ENCODE measurements at regions not wholly inside any gene's neighbourhood (a gene's known extent, or its start where the extent isn't known, plus 50 kb on each side); places are given as distances from the start of the nearest gene placed in this dataset.

- no peak for TF ChIP-seq CTCF (IDR thresholded peaks at IDR 0.05; ENCODE audit: insufficient read depth, low read length, missing control alignments)
- ChIA-PET CTCF (no interaction called here), POLR2A (no interaction called here)
- no peak for DNase-seq (ENCODE audit: low read depth, low spot score)
- H3K4me3 ChIP-seq (ENCODE audit: low read depth, low read length): no peak overlapping the region
Measured at GRCh38 chr13:21894703-21895699, 224.1 kb downstream of the FGF9 start.

- no peak for DNase-seq (ENCODE audit: low read depth, low spot score)
- no peak for TF ChIP-seq CTCF (IDR thresholded peaks at IDR 0.05; ENCODE audit: insufficient read depth, low read length, missing control alignments)
- H3K4me3 ChIP-seq (ENCODE audit: low read depth, low read length): no peak overlapping the region
- CTCF ChIA-PET: no interaction called here
- POLR2A ChIA-PET: no interaction called here
Measured at GRCh38 chr13:21895779-21896178, 224.9 kb downstream of the FGF9 start.

GRCh38 chr13:21897161-21897560 lies 226.3 kb downstream of the FGF9 start:
- CTCF ChIA-PET: no interaction called here
- H3K4me3 ChIP-seq (ENCODE audit: low read depth, low read length): no peak overlapping the region
- TF ChIP-seq CTCF (IDR thresholded peaks at IDR 0.05; ENCODE audit: insufficient read depth, low read length, missing control alignments): no peak
- DNase-seq (ENCODE audit: low read depth, low spot score): no peak
- POLR2A ChIA-PET: no interaction called here

- CTCF ChIA-PET: no interaction called here
- POLR2A ChIA-PET: no interaction called here
- no peak for TF ChIP-seq CTCF (IDR thresholded peaks at IDR 0.05; ENCODE audit: insufficient read depth, low read length, missing control alignments)
- H3K4me3 ChIP-seq (ENCODE audit: low read depth, low read length): no peak overlapping the region
- DNase-seq (ENCODE audit: low read depth, low spot score): no peak
Measured at GRCh38 chr13:21898459-21898858, 227.6 kb downstream of the FGF9 start.

GRCh38 chr13:21898945-21899344 lies 228.1 kb downstream of the FGF9 start:
- DNase-seq (ENCODE audit: low read depth, low spot score): no peak
- POLR2A ChIA-PET: no interaction called here
- no peak for TF ChIP-seq CTCF (IDR thresholded peaks at IDR 0.05; ENCODE audit: insufficient read depth, low read length, missing control alignments)
- CTCF ChIA-PET: no interaction called here
- H3K4me3 ChIP-seq (ENCODE audit: low read depth, low read length): no peak overlapping the region

GRCh38 chr13:21901336-21901735 lies 230.5 kb downstream of the FGF9 start:
- ChIA-PET CTCF (no interaction called here), POLR2A (no interaction called here)
- DNase-seq (ENCODE audit: low read depth, low spot score): no peak
- H3K4me3 ChIP-seq (ENCODE audit: low read depth, low read length): no peak overlapping the region
- TF ChIP-seq CTCF (IDR thresholded peaks at IDR 0.05; ENCODE audit: insufficient read depth, low read length, missing control alignments): no peak
